HepG2 (cell line): ENCODE measurements at regions not wholly inside any gene's neighbourhood (a gene's known extent, or its start where the extent isn't known, plus 50 kb on each side); places are given as distances from the start of the nearest gene placed in this dataset.
"Not testable (repeated sequence)": the region's sequence is repeated elsewhere in the genome, so short reads cannot be mapped to it uniquely, and the experiment has no call there.

Experiments used
- ATAC-seq: fragments of 200-7000 bp; cut with Tn5 transposase; 3 replicates; pipeline ENCODE4 v1.9.1; 2020; ENCODE audit warnings: mild to moderate bottlenecking, moderate library complexity
- BruUV-seq: library from RNA; stranded (reverse); fragments of 400-500 nt; replicated peaks from 2 replicates; lab custom pipeline; 2021; lab: Mats Ljungman, UMichigan
- CTCF ChIA-PET: fragments of 300-600 bp; formaldehyde crosslinking; extraction: SDS; loops from one replicate; lab custom pipeline; 2021; ENCODE audit warnings: low total read pairs, inconsistent platforms, low intra/inter-chr PET ratio; lab: Yijun Ruan, JAX
- POLR2A ChIA-PET: fragments of 350-600 bp; sonication (Branson Sonifier 250); formaldehyde crosslinking; loops from one replicate; lab custom pipeline; 2020; ENCODE audit warnings: antibody characterized with exemption, inconsistent platforms; lab: Yijun Ruan, JAX
- DNase-seq: peaks from one replicate; pipeline ENCODE4 v3.0.0-alpha.2; 2015; ENCODE audit warnings: low spot score
- FAIRE-seq: peaks from 3 replicates; lab custom pipeline; 2011; peaks lifted over from hg19 to GRCh38; lab: Jason Lieb, UNC
- H2AFZ ChIP-seq: one replicate; pipeline ENCODE4 v1.6.1; 2011; ENCODE audit warnings: low read length, inconsistent platforms
- H3K27ac ChIP-seq: fragments of 300-600 bp; 3 replicates; pipeline ENCODE4 v1.8.0; 2011; ENCODE audit warnings: mixed run types, mild to moderate bottlenecking, mixed read lengths, low read length, inconsistent platforms; ENCODE audit not compliant: insufficient read depth; ENCODE audit errors: extremely low read length
- H3K27me3 ChIP-seq, 2 experiments: fragments of 200-600 bp in 1 of 2; 2 replicates in 1 of 2; 3 replicates in 1 of 2; pipeline versions ENCODE4 v1.6.0 to v1.8.0; 2011; ENCODE audit warnings: low read length in 2 of 2, mild to moderate bottlenecking in 2 of 2, moderate library complexity in 2 of 2, inconsistent platforms in 1 of 2; ENCODE audit not compliant: insufficient read depth in 2 of 2, control insufficient read depth in 1 of 2
- H3K36me3 ChIP-seq, 2 experiments: fragments of 200-600 bp in 1 of 2; replicated peaks in 1 of 2; 2 replicates in 1 of 2; 3 replicates in 1 of 2; pipeline versions ENCODE4 v1.5.1 to v1.8.0; 2011; ENCODE audit warnings: low read length in 2 of 2, inconsistent platforms in 1 of 2; ENCODE audit not compliant: insufficient read depth in 2 of 2, control insufficient read depth in 1 of 2
- H3K4me1 ChIP-seq: 2 replicates; pipeline ENCODE4 v1.5.1; 2012; ENCODE audit warnings: low read length, inconsistent platforms; ENCODE audit not compliant: insufficient read depth
- H3K4me2 ChIP-seq: 2 replicates; pipeline ENCODE4 v1.6.0; 2011; ENCODE audit warnings: low read depth, low read length, inconsistent platforms
- H3K4me3 ChIP-seq, 3 experiments: fragments of 200-600 bp in 1 of 3; sonication (generic), shearing (Covaris generic) in 1 of 3; replicated peaks in 1 of 3; 2 replicates each; pipeline ENCODE4 v1.5.1; 2011 to 2016; ENCODE audit warnings: low read length in 3 of 3, inconsistent platforms in 2 of 3, low read depth in 2 of 3, mild to moderate bottlenecking in 2 of 3, control low read depth in 1 of 3, mixed read lengths in 1 of 3; ENCODE audit not compliant: insufficient read depth in 1 of 3
- H3K79me2 ChIP-seq: one replicate; pipeline ENCODE4 v1.6.1; 2011; ENCODE audit warnings: low read length, inconsistent platforms; ENCODE audit not compliant: insufficient read depth
- H3K9ac ChIP-seq: 2 replicates; pipeline ENCODE4 v1.6.0; 2011; ENCODE audit warnings: mild to moderate bottlenecking, low read depth, low read length, inconsistent platforms; ENCODE audit not compliant: insufficient read depth
- H3K9me3 ChIP-seq: 2 replicates; pipeline ENCODE4 v1.5.1; 2012; ENCODE audit warnings: mild to moderate bottlenecking, low read length
- H4K20me1 ChIP-seq: 2 replicates; pipeline ENCODE4 v1.6.0; 2011; ENCODE audit warnings: inconsistent platforms, mild to moderate bottlenecking, low read length, moderate library complexity; ENCODE audit not compliant: insufficient read depth
- HDAC1 ChIP-seq: sonication (generic); formaldehyde crosslinking; IDR thresholded peaks from 2 replicates; pipeline ENCODE4 v1.5.1; 2020; ENCODE audit warnings: mild to moderate bottlenecking, missing genetic modification reagents
- NFKBIZ ChIP-seq: IDR thresholded peaks from 2 replicates; pipeline ENCODE4 v1.6.1; 2018; ENCODE audit warnings: missing genetic modification reagents, missing compliant biosample characterization
- RNF219 ChIP-seq: sonication (generic); formaldehyde crosslinking; IDR thresholded peaks from 2 replicates; pipeline ENCODE4 v1.5.0; 2020; ENCODE audit warnings: mild to moderate bottlenecking, missing genetic modification reagents
- ZNF709 ChIP-seq: sonication (generic); formaldehyde crosslinking; IDR thresholded peaks from 2 replicates; pipeline ENCODE4 v1.5.0; 2020; ENCODE audit warnings: mild to moderate bottlenecking, missing genetic modification reagents
- WGBS: methylation state at CpG from one replicate; pipeline ENCODE4 v1.1.6; 2017; ENCODE audit warnings: low lambda C conversion rate; 5-methylcytosine and 5-hydroxymethylcytosine counted together
- in situ Hi-C: cut with HindIII; loops from 2 replicates; pipeline ENCODE4 v1.10.0; 2017; ENCODE audit warnings: low pct_unique_long_range_greater_than_20kb; ENCODE audit not compliant: extremely low pct_ligation_motif_present
- intact Hi-C: fragments of 100-400 bp; cut with micrococcal nuclease; formaldehyde crosslinking; loops from one replicate; pipeline ENCODE4 v1.10.0; 2022; ENCODE audit not compliant: unreplicated experiment

DNA sequence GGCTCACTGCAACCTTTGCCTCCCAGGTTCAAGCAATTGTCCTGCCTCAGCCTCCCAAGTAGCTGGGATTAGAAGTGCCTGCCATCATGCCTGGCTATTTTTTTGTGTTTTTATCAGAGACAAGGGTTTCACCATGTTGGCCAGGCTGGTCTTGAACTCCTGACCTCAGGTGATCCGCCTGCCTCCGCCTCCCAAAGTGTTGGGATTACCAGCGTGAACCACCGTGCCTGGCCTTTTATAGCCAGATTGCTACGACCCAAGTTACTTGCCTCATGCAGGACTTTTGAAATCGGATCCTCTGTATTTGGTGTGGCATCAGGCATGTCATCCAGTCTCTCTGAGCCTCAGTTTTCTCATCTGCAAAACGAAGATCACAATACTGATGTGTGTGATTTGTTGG, 115.9 kb upstream of the MYCN start:
- BruUV-seq, in situ Hi-C loops: not testable (repeated sequence)

GRCh38 chr2:15825276-15825980, 114.9 kb upstream of the MYCN start:
- Histone ChIP-seq H3K79me2 (no peaks in the 10 kb centered on the region), H4K20me1 (no peaks in the 10 kb centered on the region), H2AFZ (no peak overlapping the region), H3K27ac (no peak overlapping the region), H3K36me3 (no peaks in the 10 kb centered on the region), H3K4me3 (no peak overlapping the region), H3K9ac (no peak overlapping the region), H3K27me3 (peaks cover 0 to 14% of the 10 kb centered on the region in 2 experiments; a peak in 4 of 5 replicates), H3K4me2 (no peak overlapping the region), H3K9me3 (no peaks in the 10 kb centered on the region), H3K4me1 (no peaks in the 10 kb centered on the region)
- POLR2A ChIA-PET, result no interaction called here
- ATAC-seq (no peak), FAIRE-seq (no peak), DNase-seq (no peak)
- intact Hi-C loops (no loop called here), in situ Hi-C loops (no loop called here)
- WGBS, result 41% methylated on average over 13 of the region's 13 CpGs
- TF ChIP-seq RNF219 (CRISPR knock-in tag), result no peak
- TF ChIP-seq NFKBIZ, result no peak
- TF ChIP-seq ZNF709 (CRISPR knock-in tag), result no peak
- TF ChIP-seq HDAC1 (CRISPR knock-in tag), result no peak
- BruUV-seq, result no TSS peak
- CTCF ChIA-PET, result no interaction called here

More for the DNA sequence above, 115.9 kb upstream of the MYCN start:
- POLR2A ChIA-PET, H3K4me2 ChIP-seq, H3K4me1 ChIP-seq, H3K79me2 ChIP-seq, H3K9ac ChIP-seq, H3K9me3 ChIP-seq, H3K36me3 ChIP-seq, intact Hi-C loops, H3K4me3 ChIP-seq, H4K20me1 ChIP-seq, ATAC-seq, H3K27ac ChIP-seq, FAIRE-seq, CTCF ChIA-PET, DNase-seq, H2AFZ ChIP-seq: not testable (repeated sequence)
- H3K27me3 ChIP-seq, result peaks cover 0 to 23% of the 10 kb centered on the region in 2 experiments; a peak in 4 of 5 replicates
- WGBS, result 40% methylated on average over 7 of the region's 7 CpGs
